EL (cell line): ENCODE measurements at regions not wholly inside any gene's neighbourhood (a gene's known extent, or its start where the extent isn't known, plus 50 kb on each side); places are given as distances from the start of the nearest gene placed in this dataset.
A peak's percentile ranks its signal among the peaks of the same experiment; 100 is the strongest.
"Not testable (repeated sequence)": the region's sequence is repeated elsewhere in the genome, so short reads cannot be mapped to it uniquely, and the experiment has no call there.

Experiments
- DNase-seq: peaks from one replicate; pipeline ENCODE4 v3.0.0-alpha.2; 2016

- peak; percentile 14 for DNase-seq
Measured at GRCh38 chr14:87628129-87628528, 364.9 kb downstream of the GALC start.

GRCh38 chr14:87626266-87626665 lies 366.7 kb downstream of the GALC start:
- no peak for DNase-seq

GRCh38 chr14:87623616-87624015 lies 369.4 kb downstream of the GALC start:
- DNase-seq: no peak

GRCh38 chr14:87617079-87617478 lies 375.9 kb downstream of the GALC start:
- no peak for DNase-seq

- DNase-seq: peak; percentile 24
Measured at GRCh38 chr14:87615822-87616679, 376.9 kb downstream of the GALC start.

- DNase-seq: no peak
Measured at GRCh38 chr14:87615047-87615446, 377.9 kb downstream of the GALC start.

- DNase-seq: no peak
Measured at GRCh38 chr14:87613881-87614280, 379.1 kb downstream of the GALC start.

- DNase-seq: not testable (repeated sequence)
Measured at GRCh38 chr14:87607056-87607455, 385.9 kb downstream of the GALC start.

GRCh38 chr14:87601036-87601435 lies 391.9 kb downstream of the GALC start:
- no peak for DNase-seq

- no peak for DNase-seq
Measured at GRCh38 chr14:87600240-87600639, 392.7 kb downstream of the GALC start.

GRCh38 chr14:87581298-87581697 lies 411.7 kb downstream of the GALC start:
- DNase-seq: no peak

GRCh38 chr14:87579036-87579435 lies 413.9 kb downstream of the GALC start:
- no peak for DNase-seq

GRCh38 chr14:87575378-87575777 lies 417.6 kb downstream of the GALC start:
- no peak for DNase-seq

- DNase-seq: no peak
Measured at GRCh38 chr14:87573591-87573990, 419.4 kb downstream of the GALC start.

GRCh38 chr14:87567618-87568295 lies 425.2 kb downstream of the GALC start:
- no peak for DNase-seq

GRCh38 chr14:87566991-87567390 lies 426.0 kb downstream of the GALC start:
- DNase-seq: peak; percentile 42

- no peak for DNase-seq
Measured at GRCh38 chr14:87547536-87547935, 445.4 kb downstream of the GALC start.

- DNase-seq: no peak
Measured at GRCh38 chr14:87542288-87542687, 450.7 kb downstream of the GALC start.

- DNase-seq: no peak
Measured at GRCh38 chr14:87540339-87540738, 452.6 kb downstream of the GALC start.

- DNase-seq: no peak
Measured at GRCh38 chr14:87529081-87529480, 463.9 kb downstream of the GALC start.

- no peak for DNase-seq
Measured at GRCh38 chr14:87526731-87527130, 466.3 kb downstream of the GALC start.

GRCh38 chr14:87524011-87524410 lies 469.0 kb downstream of the GALC start:
- DNase-seq: no peak

- no peak for DNase-seq
Measured at GRCh38 chr14:87522575-87522974, 470.4 kb downstream of the GALC start.

GRCh38 chr14:87508333-87508732 lies 484.6 kb downstream of the GALC start:
- DNase-seq: no peak
